Cardiac muscle cell (in vitro differentiated cells and primary cell): ENCODE measurements at regions not wholly inside any gene's neighbourhood (a gene's known extent, or its start where the extent isn't known, plus 50 kb on each side); places are given as distances from the start of the nearest gene placed in this dataset.

Experiments used
- DNase-seq, 2 donors: peaks; one replicate each; pipeline versions ENCODE4 v3.0.0 to v3.0.0-alpha.2; 2010 to 2017; ENCODE audit warnings: low read depth in 1 of 2, low spot score in 1 of 2
- H3K27ac ChIP-seq: fragments of 200-600 bp; sonication (generic); 2 replicates; pipeline ENCODE4 v1.5.1; 2016
- H3K27me3 ChIP-seq: fragments of 200-600 bp; sonication (generic); 2 replicates; pipeline ENCODE4 v1.6.0; 2016; ENCODE audit warnings: control low read depth
- H3K36me3 ChIP-seq: fragments of 200-600 bp; sonication (generic); 2 replicates; pipeline ENCODE4 v1.5.1; 2016; ENCODE audit warnings: control low read depth
- H3K4me1 ChIP-seq: fragments of 200-600 bp; sonication (generic); 2 replicates; pipeline ENCODE4 v1.8.1; 2017; ENCODE audit warnings: low read depth, mild to moderate bottlenecking, mixed run types
- H3K4me3 ChIP-seq: fragments of 200-600 bp; sonication (generic); 2 replicates; pipeline ENCODE4 v1.5.1; 2016; ENCODE audit warnings: mild to moderate bottlenecking
- H3K9me3 ChIP-seq: fragments of 200-600 bp; sonication (generic); 2 replicates; pipeline ENCODE4 v1.5.1; 2017; ENCODE audit warnings: low read depth, mild to moderate bottlenecking, control low read depth
- CTCF ChIP-seq: IDR thresholded peaks from 2 replicates; pipeline ENCODE4 v1.5.1; 2012; ENCODE audit warnings: low read depth, mild to moderate bottlenecking, low read length

- TF ChIP-seq CTCF, result no peak
- Histone ChIP-seq H3K4me1 (no peaks in the 10 kb centered on the region), H3K27me3 (no peaks in the 10 kb centered on the region), H3K4me3 (no peak overlapping the region), H3K27ac (no peak overlapping the region), H3K36me3 (no peaks in the 10 kb centered on the region), H3K9me3 (no peaks in the 10 kb centered on the region)
- no peak for DNase-seq
Measured at GRCh38 chr1:115426956-115427355, 88.9 kb upstream of the NGF start.

- peak in 1 of 2 donors; percentile 88 for DNase-seq
- Histone ChIP-seq H3K27ac (no peak overlapping the region), H3K27me3 (no peaks in the 10 kb centered on the region), H3K36me3 (no peaks in the 10 kb centered on the region), H3K9me3 (no peaks in the 10 kb centered on the region), H3K4me3 (no peak overlapping the region), H3K4me1 (no peaks in the 10 kb centered on the region)
- no peak for TF ChIP-seq CTCF
Measured at GRCh38 chr1:115426231-115426771, 88.3 kb upstream of the NGF start.

- Histone ChIP-seq H3K4me3 (no peak overlapping the region), H3K9me3 (no peaks in the 10 kb centered on the region), H3K27me3 (no peaks in the 10 kb centered on the region), H3K36me3 (no peaks in the 10 kb centered on the region), H3K4me1 (no peaks in the 10 kb centered on the region), H3K27ac (no peak overlapping the region)
- no peak for TF ChIP-seq CTCF
- DNase-seq, result no peak
Measured at GRCh38 chr1:115425442-115425841, 87.4 kb upstream of the NGF start.

GRCh38 chr1:115423776-115424175 is 85.7 kb upstream of the NGF start:
- H3K9me3 ChIP-seq, result no peaks in the 10 kb centered on the region
- H3K27ac ChIP-seq, result no peak overlapping the region
- no peaks in the 10 kb centered on the region for H3K27me3 ChIP-seq
- DNase-seq, result no peak
- TF ChIP-seq CTCF, result no peak
- no peaks in the 10 kb centered on the region for H3K4me1 ChIP-seq
- no peaks in the 10 kb centered on the region for H3K36me3 ChIP-seq
- no peak overlapping the region for H3K4me3 ChIP-seq

GRCh38 chr1:115419571-115419970 is 81.5 kb upstream of the NGF start:
- H3K9me3 ChIP-seq, result no peaks in the 10 kb centered on the region
- no peaks in the 10 kb centered on the region for H3K36me3 ChIP-seq
- DNase-seq, result no peak
- no peaks in the 10 kb centered on the region for H3K27me3 ChIP-seq
- no peak overlapping the region for H3K4me3 ChIP-seq
- TF ChIP-seq CTCF, result no peak
- H3K27ac ChIP-seq, result no peak overlapping the region
- H3K4me1 ChIP-seq, result no peaks in the 10 kb centered on the region

GRCh38 chr1:115413621-115414020 is 75.6 kb upstream of the NGF start:
- H3K36me3 ChIP-seq, result no peaks in the 10 kb centered on the region
- no peaks in the 10 kb centered on the region for H3K27me3 ChIP-seq
- no peak for TF ChIP-seq CTCF
- no peak overlapping the region for H3K27ac ChIP-seq
- H3K9me3 ChIP-seq, result no peaks in the 10 kb centered on the region
- H3K4me3 ChIP-seq, result no peak overlapping the region
- no peak for DNase-seq
- H3K4me1 ChIP-seq, result no peaks in the 10 kb centered on the region
